PFSK-1 (cell line): ENCODE measurements at regions not wholly inside any gene's neighbourhood (a gene's known extent, or its start where the extent isn't known, plus 50 kb on each side); places are given as distances from the start of the nearest gene placed in this dataset.

ENCODE experiments used
- REST ChIP-seq, 2 experiments: IDR thresholded peaks; 2 replicates each; pipeline versions ENCODE4 v1.6.1 to v1.8.0; 2011 to 2012; ENCODE audit warnings: low read depth in 2 of 2, low read length in 2 of 2, control low read depth in 1 of 2, inconsistent platforms in 1 of 2, mild to moderate bottlenecking in 1 of 2, moderate library complexity in 1 of 2; ENCODE audit not compliant: insufficient read depth in 1 of 2
- TAF1 ChIP-seq: IDR thresholded peaks from 2 replicates; pipeline ENCODE4 v1.6.1; 2012; ENCODE audit warnings: low read length, control low read depth, borderline replicate concordance; ENCODE audit not compliant: insufficient read depth

GRCh38 chr13:106355866-106356265, 179.6 kb downstream of the EFNB2 start:
- TF ChIP-seq REST (IDR thresholded peaks at IDR 0.05; ENCODE audit: insufficient read depth in 1 of 2, low read depth in 2 of 2, low read length in 2 of 2) (no peak), TAF1 (no peak)
